Mesothelial cell of epicardium (in vitro differentiated cells): ENCODE measurements at regions not wholly inside any gene's neighbourhood (a gene's known extent, or its start where the extent isn't known, plus 50 kb on each side); places are given as distances from the start of the nearest gene placed in this dataset.

Source experiments
- DNase-seq, 2 experiments: peaks; one replicate each; pipeline ENCODE4 v3.0.0; 2021; ENCODE audit warnings: low spot score in 2 of 2; ENCODE audit not compliant: unreplicated experiment in 2 of 2
- H3K27ac Mint-ChIP-seq: 2 replicates; pipeline ENCODE4 v1.8.0; 2021; ENCODE audit warnings: mixed read lengths
- H3K27me3 Mint-ChIP-seq: 2 replicates; pipeline ENCODE4 v1.8.0; 2021; ENCODE audit warnings: low read depth, mixed read lengths
- H3K36me3 Mint-ChIP-seq: 2 replicates; pipeline ENCODE4 v1.8.0; 2021; ENCODE audit warnings: mixed read lengths
- H3K4me1 Mint-ChIP-seq: 2 replicates; pipeline ENCODE4 v1.8.0; 2021; ENCODE audit warnings: mixed read lengths
- H3K4me3 Mint-ChIP-seq: 2 replicates; pipeline ENCODE4 v1.8.0; 2021; ENCODE audit warnings: mild to moderate bottlenecking, moderate library complexity, mixed read lengths
- H3K9me3 Mint-ChIP-seq: 2 replicates; pipeline ENCODE4 v1.8.0; 2021; ENCODE audit warnings: mixed read lengths
- CTCF ChIP-seq: fragments of 200-600 bp; sonication (generic); IDR thresholded peaks from one replicate; pipeline ENCODE4 v1.5.0; 2021; ENCODE audit warnings: antibody characterized with exemption; ENCODE audit not compliant: unreplicated experiment

GRCh38 chr4:147064856-147065255 is 119.2 kb upstream of the TTC29 start:
- no peak overlapping the region for H3K27ac Mint-ChIP-seq
- H3K4me3 Mint-ChIP-seq: no peak overlapping the region
- peaks cover 4% of the 10 kb centered on the region for H3K9me3 Mint-ChIP-seq
- H3K27me3 Mint-ChIP-seq: no peaks in the 10 kb centered on the region
- no peak for TF ChIP-seq CTCF
- H3K36me3 Mint-ChIP-seq: no peaks in the 10 kb centered on the region
- no peak for DNase-seq
- peaks cover 4% of the 10 kb centered on the region for H3K4me1 Mint-ChIP-seq

GRCh38 chr4:147068564-147068963 is 122.9 kb upstream of the TTC29 start:
- no peaks in the 10 kb centered on the region for H3K4me1 Mint-ChIP-seq
- H3K27me3 Mint-ChIP-seq: no peaks in the 10 kb centered on the region
- peaks cover 20% of the 10 kb centered on the region for H3K9me3 Mint-ChIP-seq
- no peak for DNase-seq
- TF ChIP-seq CTCF: no peak
- no peak overlapping the region for H3K27ac Mint-ChIP-seq
- no peak overlapping the region for H3K4me3 Mint-ChIP-seq
- H3K36me3 Mint-ChIP-seq: peaks cover 2% of the 10 kb centered on the region

GRCh38 chr4:147071209-147071740 is 125.6 kb upstream of the TTC29 start:
- no peak for TF ChIP-seq CTCF
- Mint-ChIP-seq H3K27me3 (no peaks in the 10 kb centered on the region), H3K4me1 (no peaks in the 10 kb centered on the region), H3K9me3 (peaks cover 24% of the 10 kb centered on the region), H3K4me3 (no peak overlapping the region), H3K36me3 (peaks cover 2% of the 10 kb centered on the region), H3K27ac (no peak overlapping the region)
- DNase-seq: no peak

- Mint-ChIP-seq H3K4me1 (peaks cover 32% of the 10 kb centered on the region), H3K4me3 (no peak overlapping the region), H3K36me3 (peaks cover 2% of the 10 kb centered on the region), H3K27me3 (no peaks in the 10 kb centered on the region), H3K27ac (no peak overlapping the region), H3K9me3 (peaks cover 21% of the 10 kb centered on the region)
- no peak for TF ChIP-seq CTCF
- no peak for DNase-seq
These were observed 130.5 kb upstream of the TTC29 start for GRCh38 chr4:147076179-147076578.

- H3K9me3 Mint-ChIP-seq: peaks cover 20% of the 10 kb centered on the region
- no peak for TF ChIP-seq CTCF
- DNase-seq: no peak
- no peak overlapping the region for H3K27ac Mint-ChIP-seq
- peaks cover 34% of the 10 kb centered on the region for H3K4me1 Mint-ChIP-seq
- no peak overlapping the region for H3K4me3 Mint-ChIP-seq
- H3K27me3 Mint-ChIP-seq: no peaks in the 10 kb centered on the region
- peaks cover 2% of the 10 kb centered on the region for H3K36me3 Mint-ChIP-seq
These were observed 131.1 kb upstream of the TTC29 start for GRCh38 chr4:147076728-147077127.

- peaks cover 7% of the 10 kb centered on the region for H3K9me3 Mint-ChIP-seq
- H3K27me3 Mint-ChIP-seq: no peaks in the 10 kb centered on the region
- H3K27ac Mint-ChIP-seq: peak overlapping the region; percentile 86
- peaks cover 34% of the 10 kb centered on the region for H3K4me1 Mint-ChIP-seq
- no peak overlapping the region for H3K4me3 Mint-ChIP-seq
- TF ChIP-seq CTCF: no peak
- no peaks in the 10 kb centered on the region for H3K36me3 Mint-ChIP-seq
- no peak for DNase-seq
These were observed 132.7 kb upstream of the TTC29 start for GRCh38 chr4:147078362-147078761.
